GM12865 (cell line): ENCODE measurements at regions not wholly inside any gene's neighbourhood (a gene's known extent, or its start where the extent isn't known, plus 50 kb on each side); places are given as distances from the start of the nearest gene placed in this dataset.

Source experiments
- DNase-seq: peaks from one replicate; pipeline ENCODE4 v3.0.0; 2010; ENCODE audit warnings: low read depth
- H3K4me3 ChIP-seq: 2 replicates; pipeline ENCODE4 v1.5.1; 2011; ENCODE audit warnings: mild to moderate bottlenecking, low read depth, low read length, control low read depth
- CTCF ChIP-seq: IDR thresholded peaks from 2 replicates; pipeline ENCODE4 v1.5.1; 2011; ENCODE audit warnings: low read length, control low read depth, low read depth, inconsistent platforms; ENCODE audit not compliant: insufficient read depth; ENCODE audit errors: missing control alignments

DNA sequence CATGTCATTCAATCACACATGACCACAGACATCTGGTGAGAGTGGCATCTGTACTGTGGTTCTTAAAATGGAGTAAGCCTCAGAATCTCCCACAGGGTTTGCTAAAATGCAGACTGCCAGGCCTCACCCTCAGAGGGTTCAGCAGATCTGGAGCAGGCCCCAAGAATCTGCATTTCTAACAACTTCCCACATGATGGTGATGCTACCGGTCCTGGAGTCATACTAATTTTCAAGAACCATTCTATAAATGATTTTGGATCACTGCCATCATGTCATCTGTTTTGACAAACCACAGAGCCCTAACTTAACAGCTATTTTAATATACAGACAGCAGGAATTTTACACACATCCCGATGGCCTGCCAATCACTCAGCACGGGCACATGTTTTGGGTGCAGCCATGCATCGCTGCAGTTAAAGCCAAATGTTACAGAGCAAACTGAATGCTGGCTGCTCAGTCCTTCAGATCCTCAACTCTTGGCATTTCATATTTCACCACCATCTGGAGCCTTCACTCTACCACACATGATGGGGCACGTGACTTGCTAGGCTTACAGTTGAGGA is 792.1 kb upstream of the AMELY start:
- DNase-seq: no peak
- H3K4me3 ChIP-seq: no peak overlapping the region
- TF ChIP-seq CTCF: no peak

GRCh38 chrY:7702481-7702880 is 790.9 kb upstream of the AMELY start:
- no peak overlapping the region for H3K4me3 ChIP-seq
- TF ChIP-seq CTCF: no peak
- no peak for DNase-seq

DNA sequence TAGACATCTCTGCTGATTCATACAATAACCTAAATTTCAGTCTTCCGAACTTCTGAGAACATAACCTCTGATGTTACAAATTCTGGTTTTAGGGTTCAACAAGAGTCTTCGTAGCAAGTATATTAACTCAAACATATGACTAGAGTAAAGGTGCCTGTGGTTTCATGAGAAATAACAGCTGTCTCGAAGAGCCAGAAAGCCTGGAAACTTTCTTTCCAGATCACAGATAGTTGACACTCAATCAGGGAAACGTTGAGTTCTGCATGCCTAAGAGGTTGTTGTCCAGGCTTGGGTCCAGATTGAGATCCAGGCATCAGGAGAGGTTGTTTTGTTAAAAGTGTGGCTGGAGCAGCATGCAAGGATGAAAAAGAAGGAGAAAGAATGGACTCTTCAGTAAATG is 790.1 kb upstream of the AMELY start:
- DNase-seq: no peak
- H3K4me3 ChIP-seq: no peak overlapping the region
- TF ChIP-seq CTCF: no peak

DNA sequence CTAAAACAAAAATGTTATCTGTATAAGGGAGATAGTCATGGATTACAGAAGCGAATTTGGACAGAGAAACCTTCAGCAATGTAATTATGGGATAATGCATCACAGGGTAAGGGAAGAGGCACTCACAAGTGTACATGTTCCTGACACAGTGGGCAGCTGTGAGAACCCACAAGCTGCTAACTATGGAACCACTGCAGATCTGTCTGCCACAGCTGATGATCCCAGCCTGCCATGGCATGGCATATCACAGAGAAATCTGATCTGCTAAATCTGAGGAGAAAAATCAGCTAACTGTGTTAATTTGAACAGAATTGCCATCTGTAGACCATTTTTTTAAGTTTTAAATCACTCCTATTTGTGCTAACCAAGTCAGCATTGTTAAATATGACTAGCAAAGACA is 786.0 kb upstream of the AMELY start:
- no peak overlapping the region for H3K4me3 ChIP-seq
- TF ChIP-seq CTCF: no peak
- no peak for DNase-seq

DNA sequence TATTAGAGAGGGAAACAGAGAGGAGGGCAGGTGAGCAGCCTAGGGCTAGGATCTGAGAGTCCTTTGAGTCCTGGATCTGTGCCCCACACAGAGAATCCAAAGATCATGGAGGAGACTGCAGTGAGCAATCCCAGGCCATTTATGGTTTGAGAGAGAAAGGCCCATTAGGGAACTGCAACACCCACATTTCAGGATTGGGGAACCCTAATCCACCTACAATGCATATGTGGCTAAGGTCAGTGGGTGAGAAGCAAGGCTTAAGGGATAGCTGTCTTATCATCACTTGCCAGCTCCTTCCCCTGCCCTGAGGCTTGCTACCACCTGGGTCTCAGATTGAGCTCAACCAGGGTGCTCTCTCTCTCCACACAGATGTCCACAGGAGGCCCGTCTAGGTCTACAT is 781.1 kb upstream of the AMELY start:
- TF ChIP-seq CTCF: no peak
- DNase-seq: no peak
- H3K4me3 ChIP-seq: no peak overlapping the region

GRCh38 chrY:7687086-7687485 is 775.5 kb upstream of the AMELY start:
- DNase-seq: no peak
- no peak for TF ChIP-seq CTCF
- no peak overlapping the region for H3K4me3 ChIP-seq

DNA sequence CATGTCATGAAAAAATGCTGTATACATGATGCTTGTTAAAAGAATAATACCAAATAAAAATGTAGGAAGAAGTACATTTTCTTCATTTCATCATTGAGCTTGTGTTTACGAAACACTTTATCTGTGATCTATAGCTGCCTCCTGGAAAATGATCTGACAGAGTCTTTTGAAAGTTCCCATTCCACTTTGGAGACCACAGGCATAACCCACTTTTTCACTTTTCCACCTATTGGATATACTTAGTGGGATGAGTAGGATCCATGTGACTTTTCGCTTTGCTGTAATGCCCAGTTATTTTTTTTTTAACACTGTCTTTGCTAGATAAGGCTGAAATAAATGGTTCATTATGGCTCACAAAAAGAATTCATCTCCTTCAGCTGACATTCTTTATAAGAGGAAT is 773.0 kb upstream of the AMELY start:
- TF ChIP-seq CTCF: no peak
- H3K4me3 ChIP-seq: no peak overlapping the region
- no peak for DNase-seq
